HG03432 (cell line): ENCODE measurements at regions not wholly inside any gene's neighbourhood (a gene's known extent, or its start where the extent isn't known, plus 50 kb on each side); places are given as distances from the start of the nearest gene placed in this dataset.
"Not testable (repeated sequence)": the region's sequence is repeated elsewhere in the genome, so short reads cannot be mapped to it uniquely, and the experiment has no call there.

Experiments
- ATAC-seq: cut with Tn5 transposase; IDR thresholded peaks from one replicate; pipeline ENCODE4 v1.9.1; 2021; ENCODE audit warnings: mild to moderate bottlenecking, moderate library complexity; ENCODE audit not compliant: unreplicated experiment

DNA sequence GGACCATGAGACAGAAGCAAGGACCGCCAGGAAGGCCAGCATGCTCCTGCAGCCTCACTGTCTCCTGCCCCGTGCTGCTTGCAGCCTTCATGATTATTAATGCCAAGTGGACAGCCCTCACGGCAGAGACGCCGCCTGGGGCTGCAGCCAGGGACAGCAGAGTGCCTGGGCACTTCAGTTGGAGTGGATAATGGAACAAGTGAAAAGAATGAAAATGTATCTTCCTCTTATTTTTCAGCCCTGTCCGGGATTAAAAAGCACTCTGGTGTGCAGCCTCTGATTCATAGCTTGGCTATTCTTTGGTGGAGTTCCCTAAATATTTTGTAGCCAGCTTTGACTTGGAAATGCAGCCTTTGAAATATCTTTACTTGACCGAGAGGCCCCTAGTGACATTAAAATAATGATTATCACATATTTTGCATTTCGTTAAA lies 1404.2 kb downstream of the BRD1 start:
- no peak for ATAC-seq

DNA sequence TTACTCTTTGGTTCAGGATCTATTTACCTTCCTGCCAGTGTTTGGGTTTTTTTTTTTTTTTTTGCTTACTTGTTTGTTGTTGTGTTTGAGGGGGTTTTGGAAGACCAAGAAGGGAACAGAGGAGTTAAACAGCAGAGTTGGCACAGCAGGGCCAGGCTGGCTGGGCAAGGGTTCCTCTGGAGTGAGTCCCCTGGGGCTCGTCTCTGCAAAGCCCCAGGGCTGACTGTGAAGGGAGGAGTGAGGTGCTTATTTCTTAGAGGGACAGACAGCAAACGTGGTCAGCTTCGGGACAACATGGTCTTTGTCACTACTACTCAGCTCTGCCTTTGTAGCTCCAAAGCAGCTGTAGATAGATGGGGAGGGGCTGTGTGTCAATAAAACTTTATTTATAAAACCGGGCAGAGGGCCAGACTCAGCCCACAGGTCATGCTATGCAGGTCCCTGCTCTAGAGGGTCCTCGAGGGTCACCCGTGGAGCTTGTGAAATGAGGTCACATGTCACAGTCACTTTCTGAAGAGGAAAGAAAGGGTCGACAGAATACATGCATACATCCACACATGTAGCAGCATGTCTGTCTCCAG lies 1404.7 kb downstream of the BRD1 start:
- no peak for ATAC-seq

DNA sequence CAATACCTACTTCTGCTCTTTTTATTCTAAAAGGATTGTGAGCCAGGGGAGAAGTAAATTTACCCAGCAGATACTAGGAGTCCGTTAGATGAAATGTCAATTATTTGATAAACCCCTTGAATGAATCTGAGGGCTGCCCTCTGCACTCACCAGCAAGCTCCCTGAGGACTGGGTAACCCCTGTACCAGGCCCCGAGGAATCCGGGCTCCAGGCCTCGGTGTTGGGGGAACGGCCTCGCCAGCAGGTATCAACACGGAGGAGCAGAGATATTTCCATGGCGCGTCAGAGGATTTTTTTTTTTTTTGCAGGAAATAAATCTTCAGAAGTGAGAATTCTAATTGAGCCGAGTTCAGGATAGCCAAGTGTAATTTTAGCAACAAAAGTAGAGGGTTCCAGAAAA lies 1408.8 kb downstream of the BRD1 start:
- no peak for ATAC-seq

DNA sequence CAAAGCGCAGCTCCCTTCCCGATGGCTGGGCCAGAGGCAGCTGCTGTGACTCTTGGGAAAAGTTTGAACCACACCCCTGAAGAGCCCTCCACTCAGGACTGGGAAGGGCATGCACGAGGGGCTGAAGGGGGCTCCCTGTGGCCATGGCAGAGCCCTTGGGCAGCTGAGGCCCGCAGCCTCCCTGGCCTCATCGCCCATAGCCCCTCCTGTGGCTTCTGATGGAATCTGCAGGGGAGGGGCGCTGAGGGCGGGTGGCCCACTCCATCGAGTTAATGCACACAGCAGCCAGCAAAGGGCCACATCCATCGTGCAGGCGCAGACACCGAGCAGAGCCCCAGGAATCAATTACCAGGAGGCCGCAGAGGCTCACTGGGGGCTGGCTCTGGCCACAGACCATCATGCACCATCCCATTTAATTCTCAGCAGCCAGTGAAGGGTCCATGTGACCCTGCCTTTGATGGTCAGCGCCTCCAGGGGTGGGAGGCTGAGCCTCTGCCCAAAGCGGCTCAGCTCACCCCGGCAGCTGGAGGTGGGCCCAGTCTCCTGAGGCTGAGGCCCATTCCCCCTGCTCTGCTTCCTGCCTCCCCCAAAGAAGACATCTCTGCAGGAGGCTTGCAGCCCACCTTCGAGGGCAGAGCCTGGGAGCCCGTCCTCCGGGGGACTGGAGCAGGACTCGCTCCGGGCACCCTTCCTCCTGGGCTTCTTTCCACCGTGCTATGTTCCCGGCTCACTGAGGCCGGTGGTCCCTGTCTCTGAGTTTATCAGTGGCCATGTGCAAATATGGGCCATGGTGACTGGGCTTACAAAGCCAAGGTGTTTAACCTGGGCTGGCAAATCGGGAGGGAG lies 1410.2 kb downstream of the BRD1 start:
- ATAC-seq, result no peak

DNA sequence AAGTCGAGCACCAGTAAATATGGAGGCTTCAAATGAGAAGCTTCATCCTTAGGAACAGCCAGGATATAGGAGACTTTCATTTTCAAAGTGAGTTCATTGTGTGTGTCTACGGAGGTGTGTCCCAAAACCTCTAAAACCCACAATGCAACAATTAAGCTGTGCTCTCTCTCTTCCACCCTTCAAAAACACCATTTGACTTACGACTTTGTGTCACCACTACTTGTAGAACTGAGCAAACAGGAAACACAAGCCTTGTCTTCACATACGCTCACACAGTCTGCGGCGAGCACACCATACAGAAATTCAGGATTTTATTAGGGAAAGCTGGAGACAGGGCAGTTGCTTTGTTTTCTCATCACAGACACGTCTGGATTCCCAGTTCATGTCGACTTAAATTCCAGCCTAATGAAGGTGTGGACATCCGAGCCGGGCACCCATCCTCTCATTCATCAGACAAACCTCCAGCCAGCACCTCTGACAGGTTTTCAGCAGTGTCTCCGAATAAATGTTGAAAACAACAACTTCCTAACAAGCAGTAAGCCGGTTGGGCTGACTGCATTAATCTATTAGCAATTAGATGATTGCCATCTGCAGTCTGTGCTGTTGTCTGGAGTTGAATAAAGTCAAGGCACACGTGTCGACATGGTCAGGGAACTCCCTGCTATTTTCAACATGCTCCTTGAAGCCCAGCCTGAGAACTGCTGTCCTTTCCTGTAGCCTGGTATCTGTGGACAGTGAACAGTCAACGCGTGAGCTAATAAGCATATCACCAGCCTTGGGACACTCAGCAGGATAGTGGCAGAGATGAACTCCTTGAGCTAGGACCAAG lies 1411.1 kb downstream of the BRD1 start:
- ATAC-seq, result no peak

DNA sequence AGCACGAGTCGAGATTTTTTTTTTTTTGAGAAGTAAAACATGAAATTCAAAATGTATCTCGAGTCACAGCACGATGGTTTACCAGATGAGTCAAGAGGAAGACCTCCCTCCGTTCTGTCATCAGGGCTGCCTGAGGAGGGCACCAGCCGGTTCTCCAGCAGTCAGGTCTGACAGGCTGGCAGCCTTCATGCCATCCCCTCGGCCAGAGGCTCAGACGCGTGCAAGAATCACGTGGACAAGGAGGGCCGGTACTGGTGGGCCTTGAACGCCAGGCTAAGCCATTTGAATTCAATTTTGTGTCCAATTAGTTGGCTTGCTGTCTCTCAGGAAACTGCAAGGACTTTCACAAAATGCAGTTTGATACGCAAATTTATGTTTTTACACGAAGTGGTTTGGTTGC lies 1412.2 kb downstream of the BRD1 start:
- ATAC-seq, result no peak

DNA sequence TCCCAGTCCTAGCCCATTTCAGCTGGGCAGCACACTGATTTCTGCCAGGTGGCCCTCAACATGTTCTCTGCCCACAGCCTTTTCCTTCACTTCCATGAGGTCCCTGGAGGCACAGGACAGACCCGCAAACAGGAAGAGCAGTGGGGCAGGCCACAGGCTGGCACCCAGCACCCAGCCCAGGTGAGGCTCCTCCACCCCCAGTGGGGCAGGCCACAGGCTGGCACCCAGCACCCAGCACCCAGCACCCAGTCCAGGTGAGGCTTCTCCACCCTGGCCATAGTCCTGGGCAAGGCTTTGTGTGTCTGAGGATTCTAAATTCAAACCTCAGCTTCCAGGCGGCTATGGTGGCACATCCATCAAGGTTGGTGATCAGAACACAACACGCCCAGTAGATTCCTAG lies 1413.0 kb downstream of the BRD1 start:
- no peak for ATAC-seq

DNA sequence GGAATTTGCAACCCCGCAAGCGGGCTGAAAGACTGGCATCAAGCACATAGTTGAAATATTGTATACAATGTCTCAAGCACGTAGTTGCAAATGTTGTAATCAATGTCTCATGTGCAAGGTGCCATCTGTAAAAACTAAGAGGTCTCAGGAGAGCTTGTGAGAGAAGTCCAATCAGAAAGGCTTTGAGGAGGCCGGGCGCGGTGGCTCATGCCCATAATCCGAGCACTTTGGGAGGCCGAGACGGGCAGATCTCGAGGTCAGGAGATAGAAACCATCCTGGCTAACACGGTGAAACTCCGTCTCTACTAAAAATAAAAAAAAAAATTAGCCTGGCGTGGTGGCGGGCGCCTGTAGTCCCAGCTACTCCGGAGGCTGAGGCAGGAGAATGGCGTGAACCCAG lies 1414.7 kb downstream of the BRD1 start:
- ATAC-seq, result not testable (repeated sequence)

DNA sequence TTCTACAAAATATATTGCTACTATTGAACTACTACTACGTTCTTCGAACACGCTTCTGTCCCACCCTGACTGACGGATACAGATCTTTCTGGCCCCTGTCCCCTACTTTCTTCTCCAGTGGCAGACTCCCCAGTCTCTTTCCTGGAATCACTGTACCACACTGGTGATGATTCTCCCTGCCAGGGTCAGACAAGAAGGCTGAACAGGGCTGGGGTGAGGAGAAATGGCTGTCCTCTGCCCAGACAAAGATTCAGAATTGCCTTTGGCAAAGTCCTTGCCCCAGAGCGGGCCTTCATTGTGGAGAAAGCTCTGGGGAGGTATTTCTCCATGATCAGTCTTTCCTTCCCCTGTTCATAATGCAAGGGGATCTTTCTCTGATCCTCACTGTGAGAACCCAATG lies 1417.1 kb downstream of the BRD1 start:
- ATAC-seq, result no peak

DNA sequence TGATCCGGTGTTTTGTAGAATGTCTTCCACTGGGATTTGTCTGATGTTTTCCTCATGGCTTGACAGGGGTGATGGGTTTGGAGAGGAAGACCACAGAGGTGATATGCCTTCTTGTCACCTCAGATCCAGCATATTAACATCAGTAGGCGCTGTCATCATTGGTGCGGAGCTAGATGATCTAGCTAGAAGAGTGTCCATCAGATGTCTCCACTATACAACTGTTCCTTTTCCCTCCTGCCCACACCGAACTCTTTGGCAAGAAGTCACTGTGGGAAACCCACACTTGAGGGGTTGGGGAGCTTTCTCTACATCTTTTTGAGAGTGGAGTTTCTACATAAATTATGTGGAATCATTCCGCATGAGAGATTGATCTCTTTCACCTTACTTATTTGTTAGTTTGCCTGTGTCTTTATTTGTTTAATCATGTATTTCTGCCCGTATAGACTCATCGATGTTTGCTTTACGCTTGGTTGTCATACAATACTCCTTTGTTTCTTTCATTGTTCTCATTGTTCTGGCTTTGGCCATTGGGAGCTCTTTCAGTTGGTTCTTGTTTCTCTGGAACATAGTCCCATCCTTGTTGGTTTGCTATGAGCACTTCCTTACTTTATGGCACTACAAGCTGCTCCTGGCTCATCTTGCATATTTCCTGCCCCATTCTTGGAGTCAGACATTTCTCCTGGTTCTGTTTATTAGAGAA lies 1420.3 kb downstream of the BRD1 start:
- ATAC-seq, result no peak

DNA sequence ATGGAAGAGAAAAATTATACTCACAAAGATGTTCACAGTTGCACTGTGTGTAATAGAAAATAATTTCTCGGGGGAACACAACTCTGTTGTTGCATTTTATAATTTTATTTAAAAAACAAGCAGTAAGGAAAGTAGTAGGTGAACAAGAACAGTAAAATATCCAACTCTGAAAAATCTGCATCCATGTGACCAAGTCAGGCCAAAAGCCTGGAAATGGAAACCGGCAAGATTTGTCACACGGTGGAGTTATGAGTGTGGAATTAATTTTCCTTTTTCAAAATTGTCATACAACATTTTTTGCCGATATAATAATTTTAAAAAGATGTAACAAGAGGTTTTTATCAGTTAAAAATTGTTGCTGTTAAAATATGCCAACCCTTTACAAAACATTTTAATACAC lies 1421.5 kb downstream of the BRD1 start:
- no peak for ATAC-seq

DNA sequence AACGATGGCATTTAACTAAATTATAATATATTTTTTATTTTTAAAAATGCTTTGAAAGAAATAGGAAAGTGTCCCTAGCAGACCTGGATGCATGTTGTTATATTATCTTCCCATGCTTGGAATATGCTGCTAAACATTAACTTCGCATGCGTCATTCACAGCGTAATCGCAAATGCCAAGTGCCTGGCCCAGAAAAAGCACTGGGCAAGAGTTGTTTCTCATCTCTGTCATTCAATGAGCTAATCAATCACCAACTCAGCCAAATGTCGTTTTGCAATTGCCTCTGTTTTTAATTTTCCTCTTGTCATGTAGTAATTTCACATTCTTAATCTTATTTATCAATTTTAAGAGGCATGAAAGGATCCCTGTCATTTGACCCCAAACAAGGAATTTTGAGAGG lies 1421.9 kb downstream of the BRD1 start:
- ATAC-seq, result no peak

DNA sequence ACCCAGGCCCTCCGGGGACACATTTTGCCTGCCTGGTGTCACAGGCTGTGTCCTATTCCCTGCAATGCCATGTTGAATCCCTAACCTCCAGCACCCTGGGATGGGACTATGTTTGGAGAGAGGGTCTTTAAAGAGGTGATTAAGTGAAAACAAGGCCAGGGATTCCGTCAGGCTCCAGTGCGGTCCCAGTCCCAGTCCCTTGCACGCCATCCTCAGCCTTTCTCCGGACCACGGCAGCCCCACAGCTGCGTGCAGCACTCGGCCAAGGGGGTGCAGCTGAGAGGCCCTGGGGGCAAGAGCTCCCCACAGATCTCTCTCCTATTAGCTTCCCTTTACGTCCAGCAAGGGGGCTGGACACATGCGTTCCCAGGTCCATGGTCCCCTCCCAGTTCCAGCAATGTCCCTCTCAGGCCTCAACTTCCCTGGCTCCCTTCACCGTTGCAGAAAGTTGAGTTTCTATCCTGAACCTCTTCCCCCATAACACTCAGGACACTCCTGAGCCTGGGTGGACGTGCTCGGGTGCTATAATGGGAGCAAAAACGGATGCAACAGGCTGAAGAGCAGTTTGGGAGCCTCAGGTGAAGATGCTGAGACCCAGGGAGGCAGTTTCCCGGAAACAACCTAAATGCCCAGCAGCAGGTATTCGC lies 1422.7 kb downstream of the BRD1 start:
- no peak for ATAC-seq

DNA sequence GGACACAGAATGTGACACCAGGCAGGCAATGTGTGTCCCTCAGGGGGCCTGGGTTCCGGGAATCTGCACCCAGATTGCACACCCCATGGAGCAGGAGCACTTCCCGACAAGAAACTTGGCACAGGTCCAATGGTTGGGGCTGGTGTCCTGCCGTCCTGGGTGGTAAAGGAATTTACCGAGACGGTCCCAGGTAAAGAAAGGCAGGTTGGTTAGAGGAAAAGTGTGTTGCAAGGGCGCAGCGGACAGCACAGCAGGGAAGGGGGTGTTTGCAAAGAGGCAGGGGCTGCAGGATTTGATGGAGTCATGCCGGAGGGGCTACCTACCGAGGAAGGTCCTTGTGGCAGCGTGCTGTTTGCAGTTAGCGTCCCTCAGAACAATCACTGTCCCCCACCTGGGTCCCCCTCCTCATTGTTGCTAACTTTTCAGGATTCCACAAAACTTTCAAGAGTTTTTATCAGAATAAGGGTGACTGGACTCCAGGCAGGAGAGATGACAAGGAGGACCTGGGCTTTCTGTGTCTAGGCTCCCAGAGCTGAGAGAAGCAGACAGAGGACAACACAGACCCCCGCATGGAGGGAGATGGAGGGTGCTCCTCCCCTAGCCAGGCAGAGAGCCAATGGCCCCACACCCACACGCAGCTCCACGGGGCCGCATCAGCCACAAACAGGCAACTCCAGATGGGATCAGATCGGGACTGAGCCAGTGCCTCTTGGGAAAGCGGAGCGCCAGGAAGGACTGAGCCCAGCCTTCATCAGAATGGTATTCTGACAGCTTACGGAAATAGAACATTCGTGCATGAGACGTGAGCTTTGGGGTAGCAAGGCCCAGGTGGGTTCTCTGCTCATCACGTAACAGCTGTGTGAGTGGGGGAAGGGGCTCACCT lies 1423.9 kb downstream of the BRD1 start:
- no peak for ATAC-seq

DNA sequence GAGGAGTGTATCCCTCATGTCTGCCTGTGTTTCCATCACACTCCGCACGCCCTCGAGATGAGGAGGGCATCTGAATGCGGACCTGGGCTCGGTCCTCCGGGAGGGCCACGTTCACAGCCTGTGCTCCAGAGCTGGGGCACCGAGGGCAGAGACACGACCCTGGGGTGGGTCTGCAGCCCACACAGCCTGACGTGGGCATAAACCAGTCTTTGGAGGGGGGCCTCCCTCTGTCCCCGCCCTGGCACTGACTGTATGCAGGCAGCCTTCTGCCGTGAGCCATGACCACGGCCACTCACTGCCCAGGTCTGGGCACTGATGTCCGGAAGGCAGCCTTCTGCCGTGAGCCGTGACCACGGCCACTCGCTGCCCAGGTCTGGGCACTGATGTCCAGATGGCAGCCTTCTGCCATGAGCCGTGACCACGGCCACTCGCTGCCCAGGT lies 1425.1 kb downstream of the BRD1 start:
- ATAC-seq, result no peak

DNA sequence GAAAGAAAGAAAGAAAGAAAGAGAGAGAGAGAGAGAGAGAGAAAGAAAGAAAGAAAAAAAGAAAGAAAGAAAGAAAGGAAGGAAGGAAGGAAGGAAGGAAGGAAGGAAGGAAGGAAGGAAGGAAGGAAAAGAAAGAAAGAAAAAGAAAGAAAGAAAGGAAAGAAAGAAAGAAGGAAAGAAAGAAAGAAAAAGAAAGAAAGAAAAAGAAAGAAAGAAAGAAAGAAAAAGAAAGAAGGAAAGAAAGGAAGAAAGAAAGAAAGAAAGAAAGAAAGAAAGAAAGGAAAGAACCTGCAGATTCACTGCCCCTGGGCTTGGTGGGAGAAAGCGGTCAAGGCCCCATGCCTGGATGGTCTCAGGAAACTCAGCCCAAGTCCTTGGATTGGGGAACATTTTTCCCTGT lies 1426.2 kb downstream of the BRD1 start:
- not testable (repeated sequence) for ATAC-seq

DNA sequence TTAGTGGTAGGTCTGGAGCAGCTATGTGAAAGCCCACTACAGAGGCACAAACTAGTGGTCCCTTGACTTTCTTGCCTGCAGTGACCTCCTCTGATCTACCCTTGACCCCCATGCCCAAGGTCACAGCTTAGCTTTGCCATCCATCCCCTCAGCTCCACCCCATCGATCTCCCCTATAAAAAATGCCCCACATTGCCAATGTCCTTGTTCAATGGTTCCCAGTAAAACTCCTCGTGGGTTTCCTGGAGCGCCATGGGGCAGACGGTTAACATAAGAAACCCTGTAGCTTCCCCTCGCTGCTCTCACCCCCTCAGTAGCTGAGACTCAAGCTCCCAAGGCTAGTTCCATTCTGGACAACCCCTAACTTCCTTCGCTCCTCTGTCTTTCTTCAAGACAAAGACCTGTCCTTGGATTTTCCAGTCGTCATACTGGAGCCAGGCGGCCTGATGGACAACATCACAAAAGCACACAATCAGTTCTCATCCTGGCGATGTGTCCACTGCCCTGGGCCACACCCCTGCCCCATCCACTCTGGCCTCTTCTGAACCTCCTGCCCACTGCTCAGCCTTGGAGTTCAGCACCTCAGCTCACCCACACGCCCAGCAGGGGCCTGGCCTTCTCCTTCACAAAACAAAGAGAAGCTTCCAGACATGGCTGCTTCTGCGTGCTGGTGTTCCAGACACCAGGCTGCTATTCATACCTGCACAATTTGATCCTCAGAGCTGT lies 1429.3 kb downstream of the BRD1 start:
- ATAC-seq, result no peak

DNA sequence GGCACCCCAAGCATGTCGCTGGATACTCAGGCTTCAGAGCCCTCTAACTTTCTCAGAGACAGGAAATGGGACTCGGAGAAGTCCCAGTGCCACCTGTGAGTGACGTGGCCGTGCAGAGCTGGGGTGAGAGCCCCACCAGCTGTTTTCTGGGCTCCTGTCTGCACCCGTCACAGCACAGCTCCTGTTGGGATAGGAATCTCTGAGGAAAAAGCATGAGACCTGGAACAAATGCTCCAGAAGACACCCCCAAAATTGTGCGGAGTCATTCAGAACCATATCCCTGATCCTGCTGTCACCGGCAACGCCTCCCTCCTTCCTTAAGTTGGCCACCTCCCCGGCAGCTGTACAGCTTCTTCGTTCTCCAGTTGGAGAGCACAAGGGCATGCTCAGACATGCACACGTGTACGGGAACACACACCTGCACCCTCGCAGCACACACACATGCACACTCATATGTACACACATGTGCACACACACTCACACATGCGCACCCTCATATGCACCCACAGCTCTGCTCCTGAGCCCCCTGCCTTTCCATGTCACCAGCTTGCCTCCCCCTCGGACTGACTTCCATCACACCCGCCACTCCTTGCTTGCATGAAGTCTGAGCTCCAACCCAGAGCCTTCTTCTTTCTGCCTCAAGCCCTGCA lies 1430.0 kb downstream of the BRD1 start:
- no peak for ATAC-seq
